ENCODE measurements at regions not wholly inside any gene's neighbourhood (a gene's known extent, or its start where the extent isn't known, plus 50 kb on each side); places are given as distances from the start of the nearest gene placed in this dataset.

DNA sequence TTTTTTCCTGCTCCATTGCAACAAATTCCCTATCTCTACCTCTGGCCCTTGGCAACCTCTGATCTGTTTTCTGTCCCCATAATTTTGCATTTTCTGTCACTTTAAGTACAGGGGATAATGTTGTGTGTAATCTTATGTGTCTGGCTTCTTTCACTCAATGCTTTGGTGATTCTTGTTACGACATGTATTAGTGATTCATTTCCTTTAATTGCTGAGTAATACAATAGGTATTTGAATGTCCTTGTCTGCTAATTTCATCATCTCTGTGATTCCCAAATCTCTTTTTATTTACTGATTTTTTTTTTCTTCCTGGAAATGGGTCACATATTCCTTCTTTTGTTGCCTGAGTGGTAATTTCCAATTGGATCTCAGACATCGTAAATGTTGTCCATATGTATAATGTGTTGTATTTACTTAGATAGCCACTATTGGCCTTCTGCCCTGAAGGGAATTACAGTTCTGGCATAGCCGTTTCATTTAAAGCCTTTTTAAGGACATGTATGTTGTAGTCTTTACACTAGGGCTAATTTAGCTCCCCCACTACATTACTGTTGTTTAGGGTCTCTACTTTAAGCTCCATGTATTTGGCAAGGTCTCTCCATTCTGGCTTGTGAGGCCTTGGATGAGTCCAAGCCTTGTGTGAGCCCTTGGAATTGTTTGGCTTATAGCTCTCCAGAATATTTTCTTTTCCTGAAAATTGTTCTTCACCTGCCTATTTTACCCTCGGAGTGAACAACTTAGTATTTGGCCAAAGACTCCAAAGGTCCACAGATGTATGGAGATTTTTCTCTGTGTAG, 683.8 kb downstream of the LRRC70 start:
- in situ Hi-C loops (cut with HindIII; ENCODE audit: low sequenced_read_pairs), result no loop called here
- TF ChIP-seq, protein P1, sequence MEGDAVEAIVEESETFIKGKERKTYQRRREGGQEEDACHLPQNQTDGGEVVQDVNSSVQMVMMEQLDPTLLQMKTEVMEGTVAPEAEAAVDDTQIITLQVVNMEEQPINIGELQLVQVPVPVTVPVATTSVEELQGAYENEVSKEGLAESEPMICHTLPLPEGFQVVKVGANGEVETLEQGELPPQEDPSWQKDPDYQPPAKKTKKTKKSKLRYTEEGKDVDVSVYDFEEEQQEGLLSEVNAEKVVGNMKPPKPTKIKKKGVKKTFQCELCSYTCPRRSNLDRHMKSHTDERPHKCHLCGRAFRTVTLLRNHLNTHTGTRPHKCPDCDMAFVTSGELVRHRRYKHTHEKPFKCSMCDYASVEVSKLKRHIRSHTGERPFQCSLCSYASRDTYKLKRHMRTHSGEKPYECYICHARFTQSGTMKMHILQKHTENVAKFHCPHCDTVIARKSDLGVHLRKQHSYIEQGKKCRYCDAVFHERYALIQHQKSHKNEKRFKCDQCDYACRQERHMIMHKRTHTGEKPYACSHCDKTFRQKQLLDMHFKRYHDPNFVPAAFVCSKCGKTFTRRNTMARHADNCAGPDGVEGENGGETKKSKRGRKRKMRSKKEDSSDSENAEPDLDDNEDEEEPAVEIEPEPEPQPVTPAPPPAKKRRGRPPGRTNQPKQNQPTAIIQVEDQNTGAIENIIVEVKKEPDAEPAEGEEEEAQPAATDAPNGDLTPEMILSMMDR (IDR thresholded peaks at IDR 0.05; ENCODE audit: low read depth, low read length), result no peak
- H3K4me3 ChIP-seq (ENCODE audit: low read depth, low read length), result no peak overlapping the region
- peak; percentile 45 for DNase-seq (ENCODE audit: low read depth, low spot score)

DNA sequence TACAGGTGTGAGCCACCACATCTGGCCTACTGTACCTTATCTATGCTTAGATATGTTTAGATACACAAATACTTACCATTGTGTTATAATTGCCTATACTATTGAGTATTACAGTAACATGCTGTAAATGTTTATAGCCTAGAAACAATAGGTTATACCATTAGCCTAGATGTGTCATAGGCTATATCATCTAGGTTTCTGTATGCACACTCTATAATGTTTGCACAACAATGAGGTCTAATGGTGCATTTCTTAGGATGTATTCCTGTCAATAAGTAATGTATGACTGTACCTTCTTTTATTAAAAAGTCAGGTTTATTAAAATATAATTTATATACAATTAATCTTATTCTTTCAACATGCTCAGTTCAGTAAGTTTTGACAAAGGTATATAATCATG, 683.1 kb downstream of the LRRC70 start:
- no peak for DNase-seq (ENCODE audit: low read depth, low spot score)
- TF ChIP-seq, protein P1 (IDR thresholded peaks at IDR 0.05; ENCODE audit: low read depth, low read length), result no peak
- in situ Hi-C loops (cut with HindIII; ENCODE audit: low sequenced_read_pairs), result no loop called here
- H3K4me3 ChIP-seq (ENCODE audit: low read depth, low read length), result no peak overlapping the region

GRCh38 chr5:63255594-63255993, 677.0 kb downstream of the LRRC70 start:
- TF ChIP-seq, protein P1 (IDR thresholded peaks at IDR 0.05; ENCODE audit: low read depth, low read length), result no peak
- no peak overlapping the region for H3K4me3 ChIP-seq (ENCODE audit: low read depth, low read length)
- DNase-seq (ENCODE audit: low read depth, low spot score), result no peak
- in situ Hi-C loops (cut with HindIII; ENCODE audit: low sequenced_read_pairs), result no loop called here

DNA sequence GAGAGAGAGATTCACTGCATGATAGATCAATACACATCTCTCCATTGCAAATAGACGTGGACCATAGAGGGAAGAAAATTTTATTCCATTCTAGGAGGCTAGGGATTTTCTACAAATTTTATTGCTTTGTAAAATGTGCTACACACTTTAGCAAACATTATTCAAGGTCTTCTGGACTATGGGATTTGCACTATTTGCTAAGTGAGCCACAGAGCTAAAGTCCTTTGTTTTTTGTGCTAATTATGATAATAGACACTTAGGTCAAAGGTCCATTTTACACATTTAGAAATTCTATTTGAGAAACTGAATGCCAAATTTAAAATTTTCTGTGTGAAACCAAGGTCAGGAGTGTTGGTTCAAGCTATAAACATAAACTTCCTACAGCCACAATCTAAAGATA, 672.3 kb downstream of the LRRC70 start:
- TF ChIP-seq, protein P1 (IDR thresholded peaks at IDR 0.05; ENCODE audit: low read depth, low read length), result no peak
- in situ Hi-C loops (cut with HindIII; ENCODE audit: low sequenced_read_pairs), result no loop called here
- no peak for DNase-seq (ENCODE audit: low read depth, low spot score)
- no peak overlapping the region for H3K4me3 ChIP-seq (ENCODE audit: low read depth, low read length)

DNA sequence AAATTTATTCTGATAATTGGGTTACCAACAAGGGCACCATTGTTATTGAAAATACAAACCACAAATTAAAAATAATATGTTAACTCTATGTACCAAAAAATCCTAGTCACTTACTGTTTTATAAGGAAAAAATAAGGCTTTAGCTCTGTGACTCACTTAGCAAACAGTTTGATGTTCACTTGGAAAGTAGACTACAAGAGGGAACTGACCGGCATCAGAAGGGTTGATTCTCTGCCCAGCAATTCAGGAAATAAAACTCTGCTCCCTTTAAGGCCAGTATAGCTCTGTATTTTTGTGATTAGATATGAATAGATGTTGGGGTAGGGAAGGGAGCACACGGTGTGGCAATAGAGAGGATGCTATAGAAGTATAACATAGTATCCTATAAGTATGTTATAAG, 671.3 kb downstream of the LRRC70 start:
- no peak overlapping the region for H3K4me3 ChIP-seq (ENCODE audit: low read depth, low read length)
- TF ChIP-seq, protein P1 (IDR thresholded peaks at IDR 0.05; ENCODE audit: low read depth, low read length), result no peak
- in situ Hi-C loops (cut with HindIII; ENCODE audit: low sequenced_read_pairs), result no loop called here
- DNase-seq (ENCODE audit: low read depth, low spot score), result no peak

GRCh38 chr5:63247651-63248050, 669.0 kb downstream of the LRRC70 start:
- TF ChIP-seq, protein P1 (IDR thresholded peaks at IDR 0.05; ENCODE audit: low read depth, low read length), result no peak
- no peak overlapping the region for H3K4me3 ChIP-seq (ENCODE audit: low read depth, low read length)
- DNase-seq (ENCODE audit: low read depth, low spot score), result no peak
- in situ Hi-C loops (cut with HindIII; ENCODE audit: low sequenced_read_pairs), result no loop called here

Data from astrocyte of the spinal cord (primary cell).